Nephron (organoid): ENCODE measurements at regions not wholly inside any gene's neighbourhood (a gene's known extent, or its start where the extent isn't known, plus 50 kb on each side); places are given as distances from the start of the nearest gene placed in this dataset.
A peak's percentile ranks its signal among the peaks of the same experiment; 100 is the strongest.

Source experiments
- H3K27ac Mint-ChIP-seq, 3 experiments: 2 replicates each; pipeline ENCODE4 v1.8.0; 2020; ENCODE audit warnings: mixed read lengths in 3 of 3, mild to moderate bottlenecking in 2 of 3, moderate library complexity in 1 of 3
- H3K27me3 Mint-ChIP-seq: 2 replicates; pipeline ENCODE4 v1.8.0; 2021; ENCODE audit warnings: low read depth, mild to moderate bottlenecking, moderate library complexity, mixed read lengths
- H3K36me3 Mint-ChIP-seq: 2 replicates; pipeline ENCODE4 v1.8.0; 2020; ENCODE audit warnings: low read depth, mixed read lengths
- H3K4me1 Mint-ChIP-seq: 2 replicates; pipeline ENCODE4 v1.8.0; 2020; ENCODE audit warnings: mixed read lengths
- H3K4me3 Mint-ChIP-seq, 3 experiments: 2 replicates each; pipeline ENCODE4 v1.8.0; 2020; ENCODE audit warnings: mild to moderate bottlenecking in 3 of 3, mixed read lengths in 3 of 3, moderate library complexity in 2 of 3
- H3K9me3 Mint-ChIP-seq: 2 replicates; pipeline ENCODE4 v1.8.0; 2020; ENCODE audit warnings: mixed read lengths
- TF ChIP-seq, protein P1 (sequence below), 3 experiments: fragments of 200-600 bp; sonication (generic); IDR thresholded peaks; one replicate each; pipeline ENCODE4 v1.5.0; 2021; ENCODE audit warnings: antibody characterized with exemption in 3 of 3; ENCODE audit not compliant: unreplicated experiment in 3 of 3

DNA sequence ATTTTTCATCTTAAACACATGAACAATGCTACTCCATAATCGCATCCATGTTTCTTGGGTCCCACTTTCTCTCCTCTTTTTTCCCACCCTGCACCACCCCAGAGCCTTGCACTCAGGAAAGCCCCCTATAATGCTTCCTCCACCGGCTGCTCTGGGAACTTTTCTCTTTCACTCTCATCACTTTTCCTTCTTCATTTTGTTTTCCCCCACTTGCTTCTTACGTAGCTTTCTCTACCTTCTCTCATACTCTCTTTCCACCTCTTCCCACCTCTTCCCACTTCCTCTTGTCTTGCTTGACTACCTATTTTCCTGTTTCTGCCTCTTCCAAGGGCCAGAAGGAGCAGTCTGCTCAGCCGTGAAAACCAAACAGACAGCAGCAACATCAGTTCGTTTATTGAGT lies 229.5 kb upstream of the RHOBTB1 start:
- H3K4me3 Mint-ChIP-seq, result no peak overlapping the region
- H3K4me1 Mint-ChIP-seq, result peaks cover 36% of the 10 kb centered on the region
- H3K9me3 Mint-ChIP-seq, result peaks cover 3% of the 10 kb centered on the region
- peaks cover 8% of the 10 kb centered on the region for H3K27me3 Mint-ChIP-seq
- peaks cover 3% of the 10 kb centered on the region for H3K36me3 Mint-ChIP-seq
- TF ChIP-seq, protein P1, sequence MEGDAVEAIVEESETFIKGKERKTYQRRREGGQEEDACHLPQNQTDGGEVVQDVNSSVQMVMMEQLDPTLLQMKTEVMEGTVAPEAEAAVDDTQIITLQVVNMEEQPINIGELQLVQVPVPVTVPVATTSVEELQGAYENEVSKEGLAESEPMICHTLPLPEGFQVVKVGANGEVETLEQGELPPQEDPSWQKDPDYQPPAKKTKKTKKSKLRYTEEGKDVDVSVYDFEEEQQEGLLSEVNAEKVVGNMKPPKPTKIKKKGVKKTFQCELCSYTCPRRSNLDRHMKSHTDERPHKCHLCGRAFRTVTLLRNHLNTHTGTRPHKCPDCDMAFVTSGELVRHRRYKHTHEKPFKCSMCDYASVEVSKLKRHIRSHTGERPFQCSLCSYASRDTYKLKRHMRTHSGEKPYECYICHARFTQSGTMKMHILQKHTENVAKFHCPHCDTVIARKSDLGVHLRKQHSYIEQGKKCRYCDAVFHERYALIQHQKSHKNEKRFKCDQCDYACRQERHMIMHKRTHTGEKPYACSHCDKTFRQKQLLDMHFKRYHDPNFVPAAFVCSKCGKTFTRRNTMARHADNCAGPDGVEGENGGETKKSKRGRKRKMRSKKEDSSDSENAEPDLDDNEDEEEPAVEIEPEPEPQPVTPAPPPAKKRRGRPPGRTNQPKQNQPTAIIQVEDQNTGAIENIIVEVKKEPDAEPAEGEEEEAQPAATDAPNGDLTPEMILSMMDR (IDR thresholded peaks at IDR 0.05; ENCODE audit: unreplicated experiment in 3 of 3), result no peak
- H3K27ac Mint-ChIP-seq, result peak overlapping the region in 2 of 3 experiments; percentile 16 to 19

DNA sequence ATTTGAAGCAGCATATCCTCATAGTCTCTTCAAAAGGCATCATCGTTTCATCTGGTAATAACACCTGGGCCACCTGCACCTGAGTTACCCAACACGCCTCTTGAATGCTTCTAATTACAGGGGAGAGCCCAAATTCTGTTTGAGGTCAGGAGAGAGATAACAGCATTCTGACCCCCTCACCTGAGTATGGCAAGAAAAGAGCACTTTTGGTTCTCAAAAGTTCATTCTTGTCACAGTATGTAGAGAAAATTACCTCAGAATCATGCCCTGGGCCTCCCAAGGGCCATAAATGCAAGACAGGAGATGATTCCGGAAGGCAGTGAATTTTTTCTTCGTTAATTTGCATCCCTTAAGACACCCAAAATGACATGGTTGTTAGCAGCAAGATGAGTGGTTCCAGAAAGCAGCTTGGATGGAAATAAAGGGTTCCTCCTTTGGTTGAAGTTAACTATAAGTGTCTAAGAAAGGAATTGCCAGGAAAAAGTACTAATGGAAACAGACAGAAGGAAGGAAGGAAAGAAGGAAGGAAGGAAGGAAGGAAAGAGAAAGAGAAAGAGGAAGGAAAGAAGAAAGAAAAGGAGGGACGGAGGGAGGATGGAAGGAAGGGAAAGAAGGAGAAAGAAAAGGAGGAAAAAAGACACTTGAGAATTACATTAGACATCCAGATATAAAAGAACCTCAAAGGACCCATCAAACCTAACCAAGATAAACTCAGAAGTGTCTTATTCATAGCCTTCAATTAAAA lies 228.4 kb upstream of the RHOBTB1 start:
- peaks cover 13% of the 10 kb centered on the region for H3K9me3 Mint-ChIP-seq
- H3K36me3 Mint-ChIP-seq, result peaks cover 12% of the 10 kb centered on the region

DNA sequence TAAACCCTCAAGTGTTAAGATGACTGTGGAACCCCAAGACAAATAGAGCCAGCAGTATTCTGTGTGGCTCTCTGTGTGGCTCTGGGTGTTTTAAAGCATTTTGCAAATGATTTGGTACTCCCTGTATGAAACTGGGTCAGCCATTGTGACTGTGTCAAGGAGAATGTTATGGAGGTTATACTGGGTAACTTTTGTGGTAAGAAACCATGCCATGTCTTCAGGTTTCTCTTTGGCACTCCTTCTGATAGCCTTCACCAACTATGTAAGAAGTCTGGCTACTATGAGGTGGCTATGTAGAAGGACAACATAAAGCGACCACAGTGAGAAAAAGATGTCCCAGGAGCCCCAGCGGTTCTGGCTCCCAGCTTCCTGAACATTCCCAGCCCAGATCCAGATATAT lies 226.6 kb upstream of the RHOBTB1 start:
- TF ChIP-seq, protein P1 (IDR thresholded peaks at IDR 0.05; ENCODE audit: unreplicated experiment in 3 of 3), result no peak
- H3K36me3 Mint-ChIP-seq, result peaks cover 12% of the 10 kb centered on the region
- peaks cover 16% of the 10 kb centered on the region for H3K9me3 Mint-ChIP-seq
- no peak overlapping the region for H3K4me3 Mint-ChIP-seq
- H3K27ac Mint-ChIP-seq, result no peak overlapping the region
- peaks cover 25% of the 10 kb centered on the region for H3K4me1 Mint-ChIP-seq
- H3K27me3 Mint-ChIP-seq, result peaks cover 7% of the 10 kb centered on the region

More for the DNA sequence above, 228.4 kb upstream of the RHOBTB1 start:
- H3K4me1 Mint-ChIP-seq, result peaks cover 34% of the 10 kb centered on the region
- no peak overlapping the region for H3K4me3 Mint-ChIP-seq
- TF ChIP-seq, protein P1 (IDR thresholded peaks at IDR 0.05; ENCODE audit: unreplicated experiment in 3 of 3), result no peak
- peak overlapping the region in 2 of 3 experiments; percentile 19 to 30 for H3K27ac Mint-ChIP-seq
- peaks cover 7% of the 10 kb centered on the region for H3K27me3 Mint-ChIP-seq

DNA sequence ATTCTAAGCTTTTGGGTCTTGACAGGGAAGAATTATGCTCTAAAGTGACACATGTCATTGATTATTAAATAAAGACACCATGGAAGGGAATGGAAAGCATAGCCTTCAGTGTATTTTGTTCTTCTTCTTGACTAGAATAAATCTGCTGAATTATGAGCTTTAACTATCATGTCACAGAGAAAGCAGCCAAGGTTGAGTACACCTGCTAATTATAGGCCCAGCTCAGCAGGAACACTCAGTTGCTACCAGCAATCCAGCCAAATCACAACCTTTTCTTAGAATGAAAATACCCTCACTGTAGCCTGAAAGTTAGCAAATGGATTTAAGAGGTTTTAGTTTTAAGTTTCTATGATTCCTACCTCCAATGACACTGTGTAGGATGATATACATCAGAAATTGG lies 225.3 kb upstream of the RHOBTB1 start:
- Mint-ChIP-seq H3K27me3 (peaks cover 7% of the 10 kb centered on the region), H3K4me1 (peaks cover 27% of the 10 kb centered on the region), H3K9me3 (peaks cover 16% of the 10 kb centered on the region), H3K4me3 (no peak overlapping the region), H3K27ac (no peak overlapping the region), H3K36me3 (peaks cover 12% of the 10 kb centered on the region)
- TF ChIP-seq, protein P1 (IDR thresholded peaks at IDR 0.05; ENCODE audit: unreplicated experiment in 3 of 3), result no peak

DNA sequence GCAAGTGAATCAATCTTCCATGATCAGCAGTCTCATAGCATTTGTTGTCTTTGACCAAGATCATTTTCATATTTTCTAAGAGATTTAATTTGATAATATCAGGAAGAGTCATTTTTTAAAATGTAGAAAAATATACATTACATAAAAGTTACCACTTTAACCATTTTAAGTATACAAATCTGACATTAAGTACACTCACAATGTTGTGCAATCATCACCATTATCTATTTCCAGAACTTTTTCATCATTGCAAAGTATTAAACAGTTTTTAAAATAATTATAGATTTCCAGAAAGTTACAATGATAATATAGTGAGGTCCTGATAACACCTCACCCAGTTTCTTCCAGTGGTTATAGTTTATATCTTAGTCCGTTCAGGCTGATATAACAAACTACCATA lies 222.5 kb upstream of the RHOBTB1 start:
- H3K27me3 Mint-ChIP-seq, result peaks cover 3% of the 10 kb centered on the region
- H3K4me3 Mint-ChIP-seq, result no peak overlapping the region
- H3K9me3 Mint-ChIP-seq, result peaks cover 19% of the 10 kb centered on the region
- peak overlapping the region in 2 of 3 experiments; percentile 11 to 75 for H3K27ac Mint-ChIP-seq
- peaks cover 37% of the 10 kb centered on the region for H3K4me1 Mint-ChIP-seq
- peaks cover 12% of the 10 kb centered on the region for H3K36me3 Mint-ChIP-seq
- TF ChIP-seq, protein P1 (IDR thresholded peaks at IDR 0.05; ENCODE audit: unreplicated experiment in 3 of 3), result no peak

DNA sequence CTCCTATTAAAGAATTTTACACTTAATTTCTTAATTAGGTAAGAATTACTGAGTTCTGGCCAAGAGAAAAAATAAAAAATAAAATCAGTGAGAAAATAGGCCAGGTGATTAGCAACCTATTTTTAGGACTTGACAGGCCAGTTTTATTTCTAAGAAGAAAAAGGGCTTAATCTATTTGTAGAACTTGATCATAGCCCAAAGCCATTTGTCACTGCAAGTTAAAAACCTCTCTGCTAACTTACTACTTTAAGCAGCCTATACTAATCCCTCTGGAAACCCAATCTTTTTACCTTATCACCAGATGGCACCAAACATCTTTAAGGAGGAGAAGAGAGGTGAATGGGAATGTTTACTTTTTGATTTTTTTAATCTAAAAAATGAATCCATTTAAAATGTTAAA lies 222.1 kb upstream of the RHOBTB1 start:
- TF ChIP-seq, protein P1 (IDR thresholded peaks at IDR 0.05; ENCODE audit: unreplicated experiment in 3 of 3), result no peak
- peaks cover 12% of the 10 kb centered on the region for H3K36me3 Mint-ChIP-seq
- H3K4me3 Mint-ChIP-seq, result no peak overlapping the region
- H3K9me3 Mint-ChIP-seq, result peaks cover 19% of the 10 kb centered on the region
- peak overlapping the region in 2 of 3 experiments; percentile 11 to 75 for H3K27ac Mint-ChIP-seq
- peaks cover 3% of the 10 kb centered on the region for H3K27me3 Mint-ChIP-seq
- H3K4me1 Mint-ChIP-seq, result peaks cover 37% of the 10 kb centered on the region
